PC-3 (cell line): ENCODE measurements at regions not wholly inside any gene's neighbourhood (a gene's known extent, or its start where the extent isn't known, plus 50 kb on each side); places are given as distances from the start of the nearest gene placed in this dataset.

Experiments
- ATAC-seq: fragments of 200-7000 bp; cut with Tn5 transposase; 2 replicates; pipeline ENCODE4 v1.9.1; 2020; ENCODE audit warnings: mild to moderate bottlenecking, moderate library complexity
- BruUV-seq: library from RNA; stranded (reverse); fragments of 400-500 nt; replicated peaks from 2 replicates; lab custom pipeline; 2021; lab: Mats Ljungman, UMichigan
- CTCF ChIA-PET: fragments of 300-600 bp; sonication (Branson Sonifier 250); formaldehyde crosslinking; loops from one replicate; lab custom pipeline; 2022; ENCODE audit warnings: antibody characterized with exemption; lab: Charles Lee
- POLR2A ChIA-PET: fragments of 300-600 bp; sonication (Branson Sonifier 250); formaldehyde crosslinking; loops from one replicate; lab custom pipeline; 2022; ENCODE audit warnings: antibody characterized with exemption; ENCODE audit not compliant: unreplicated experiment; lab: Charles Lee
- DNase-seq: peaks from one replicate; pipeline ENCODE4 v3.0.0-alpha.2; 2015
- H2AFZ ChIP-seq: fragments of 300-600 bp; sonication (generic); 2 replicates; pipeline ENCODE4 v1.6.0; 2016; ENCODE audit warnings: antibody characterized with exemption, low read length
- H3F3A ChIP-seq: fragments of 300-600 bp; sonication (generic); one replicate; pipeline ENCODE4 v1.6.0; 2017; ENCODE audit warnings: antibody characterized with exemption, low read length, control low read depth, mild to moderate bottlenecking; ENCODE audit not compliant: unreplicated experiment
- H3K27ac ChIP-seq: fragments of 300-600 bp; sonication (generic); 2 replicates; pipeline ENCODE4 v1.5.1; 2016; ENCODE audit warnings: mild to moderate bottlenecking, low read length
- H3K27me3 ChIP-seq: fragments of 300-600 bp; sonication (generic); 2 replicates; pipeline ENCODE4 v1.6.1; 2016; ENCODE audit warnings: low read length, mixed read lengths
- H3K36me3 ChIP-seq: fragments of 300-600 bp; sonication (generic); 2 replicates; pipeline ENCODE4 v1.6.1; 2016; ENCODE audit warnings: low read depth, mixed run types, low read length, mixed read lengths
- H3K4me1 ChIP-seq: fragments of 300-600 bp; sonication (generic); 2 replicates; pipeline ENCODE4 v1.5.1; 2016; ENCODE audit warnings: low read length; ENCODE audit not compliant: insufficient read depth
- H3K4me2 ChIP-seq: fragments of 300-600 bp; sonication (generic); 2 replicates; pipeline ENCODE4 v1.6.0; 2016; ENCODE audit warnings: low read length
- H3K4me3 ChIP-seq: fragments of 300-600 bp; sonication (generic); 2 replicates; pipeline ENCODE4 v1.5.1; 2016; ENCODE audit warnings: mild to moderate bottlenecking, low read length, mixed read lengths
- H3K79me2 ChIP-seq: fragments of 300-600 bp; sonication (generic); 2 replicates; pipeline ENCODE4 v1.6.1; 2017; ENCODE audit warnings: low read length, mixed read lengths
- H3K9ac ChIP-seq: fragments of 300-600 bp; sonication (generic); 2 replicates; pipeline ENCODE4 v1.6.0; 2016; ENCODE audit warnings: mild to moderate bottlenecking, low read length
- H3K9me2 ChIP-seq: fragments of 300-600 bp; sonication (generic); replicated peaks from 2 replicates; pipeline ENCODE4 v1.6.1; 2016; ENCODE audit warnings: mixed run types, low read length, mixed read lengths
- H3K9me3 ChIP-seq: fragments of 300-600 bp; sonication (generic); 2 replicates; pipeline ENCODE4 v1.6.1; 2016; ENCODE audit warnings: low read length, mixed read lengths
- H4K20me1 ChIP-seq: fragments of 300-600 bp; sonication (generic); 2 replicates; pipeline ENCODE4 v1.6.1; 2016; ENCODE audit warnings: low read length, mixed read lengths
- EZH2 ChIP-seq: fragments of 300-600 bp; sonication (generic); IDR thresholded peaks from one replicate; pipeline ENCODE4 v1.6.1; 2017; ENCODE audit warnings: antibody characterized with exemption, mild to moderate bottlenecking, low read length; ENCODE audit not compliant: unreplicated experiment
- EZH2phosphoT487 ChIP-seq: fragments of 300-600 bp; sonication (generic); IDR thresholded peaks from 2 replicates; pipeline ENCODE4 v1.6.1; 2018; ENCODE audit warnings: mild to moderate bottlenecking, antibody characterized with exemption, low read length, borderline replicate concordance
- intact Hi-C: fragments of 100-400 bp; cut with micrococcal nuclease; formaldehyde crosslinking; loops from 2 replicates; pipeline ENCODE4 v1.9.0; 2023
- TF ChIP-seq, protein P1 (sequence below): fragments of 300-600 bp; sonication (generic); conservative IDR thresholded peaks from 2 replicates; pipeline ENCODE4 v1.5.1; 2017; ENCODE audit warnings: antibody characterized with exemption, low read depth, mild to moderate bottlenecking, low read length

DNA sequence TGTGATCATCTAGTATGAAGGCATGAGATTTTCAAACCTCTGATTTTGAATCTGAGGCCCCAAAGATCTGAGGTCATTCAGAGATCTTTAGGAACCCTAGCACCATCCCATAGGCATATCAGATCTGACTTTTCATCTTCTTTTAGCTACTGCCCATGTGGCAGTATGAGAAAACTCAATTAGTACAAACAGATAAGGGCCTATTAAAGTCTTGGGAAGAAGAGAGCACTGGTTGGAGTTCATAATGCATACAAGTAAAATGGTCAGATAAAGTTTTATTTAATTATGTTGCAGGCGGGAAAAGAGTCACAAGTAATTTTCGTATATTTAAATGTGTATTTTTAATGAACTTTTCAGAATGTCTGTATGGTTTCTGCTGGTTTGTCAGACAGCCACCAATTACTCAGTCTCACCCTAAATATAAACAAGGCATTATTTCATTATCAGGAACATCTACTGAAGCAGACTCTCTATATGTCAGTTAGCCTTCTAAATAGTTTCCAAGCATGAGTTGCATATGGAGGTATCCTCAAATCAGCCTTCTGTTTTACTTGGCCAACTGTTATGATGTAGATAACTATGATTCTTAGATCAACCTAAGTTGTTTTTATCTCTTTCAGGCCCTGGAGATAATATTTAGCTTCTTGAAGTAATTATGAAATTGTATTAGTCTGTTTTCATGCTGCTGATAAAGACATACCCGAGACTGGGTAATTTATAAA, 340.3 kb upstream of the TBC1D5 start:
- ATAC-seq = no peak

DNA sequence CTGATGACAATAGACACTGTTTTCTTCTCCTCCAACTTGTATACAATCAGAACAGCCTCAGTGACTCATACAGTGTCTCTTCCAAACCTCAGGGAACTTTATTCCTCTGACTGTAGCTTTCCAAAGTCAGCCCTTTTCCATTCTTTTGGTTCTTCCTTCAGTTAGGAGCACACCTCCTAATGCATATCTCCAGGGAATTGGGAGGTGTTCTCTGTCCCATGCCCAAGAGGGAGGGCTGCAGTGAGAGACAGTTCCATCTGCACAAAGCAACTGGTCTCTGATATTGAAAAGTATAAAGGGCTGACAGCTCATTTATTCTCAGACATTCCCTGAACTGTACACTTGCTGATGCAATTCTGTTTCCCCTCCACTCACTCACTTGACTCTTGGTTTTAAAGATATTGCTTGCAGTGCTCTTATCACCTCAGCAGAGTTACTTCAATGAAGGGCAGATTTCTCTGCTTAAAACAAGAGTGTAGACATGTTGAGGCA, 337.8 kb upstream of the TBC1D5 start:
- Histone ChIP-seq H3K79me2 (no peaks in the 10 kb centered on the region), H3K4me1 (peaks cover 18% of the 10 kb centered on the region), H3K27me3 (no peaks in the 10 kb centered on the region), H3K36me3 (no peaks in the 10 kb centered on the region), H3K9me2 (no peaks in the 10 kb centered on the region), H3K27ac (no peak overlapping the region), H3K4me3 (no peak overlapping the region), H4K20me1 (no peaks in the 10 kb centered on the region), H3K9ac (no peak overlapping the region), H3K4me2 (peak overlapping the region; percentile 34; the same call in 1 of the 2 replicates), H2AFZ (peak overlapping the region; percentile 39), H3K9me3 (no peaks in the 10 kb centered on the region), H3F3A (no peaks in the 10 kb centered on the region)
- CTCF ChIA-PET = interaction anchor here (0.6 kb wide), 2 partner anchors 106 to 441 kb away, joined by 3 to 4 read pairs; no protein-coding TSS in a partner anchor
- ATAC-seq = peak; percentile 77
- DNase-seq = peak; percentile 40
- TF ChIP-seq EZH2phosphoT487 (no peak), EZH2 (no peak)
- TF ChIP-seq, protein P1, sequence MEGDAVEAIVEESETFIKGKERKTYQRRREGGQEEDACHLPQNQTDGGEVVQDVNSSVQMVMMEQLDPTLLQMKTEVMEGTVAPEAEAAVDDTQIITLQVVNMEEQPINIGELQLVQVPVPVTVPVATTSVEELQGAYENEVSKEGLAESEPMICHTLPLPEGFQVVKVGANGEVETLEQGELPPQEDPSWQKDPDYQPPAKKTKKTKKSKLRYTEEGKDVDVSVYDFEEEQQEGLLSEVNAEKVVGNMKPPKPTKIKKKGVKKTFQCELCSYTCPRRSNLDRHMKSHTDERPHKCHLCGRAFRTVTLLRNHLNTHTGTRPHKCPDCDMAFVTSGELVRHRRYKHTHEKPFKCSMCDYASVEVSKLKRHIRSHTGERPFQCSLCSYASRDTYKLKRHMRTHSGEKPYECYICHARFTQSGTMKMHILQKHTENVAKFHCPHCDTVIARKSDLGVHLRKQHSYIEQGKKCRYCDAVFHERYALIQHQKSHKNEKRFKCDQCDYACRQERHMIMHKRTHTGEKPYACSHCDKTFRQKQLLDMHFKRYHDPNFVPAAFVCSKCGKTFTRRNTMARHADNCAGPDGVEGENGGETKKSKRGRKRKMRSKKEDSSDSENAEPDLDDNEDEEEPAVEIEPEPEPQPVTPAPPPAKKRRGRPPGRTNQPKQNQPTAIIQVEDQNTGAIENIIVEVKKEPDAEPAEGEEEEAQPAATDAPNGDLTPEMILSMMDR = no peak
- POLR2A ChIA-PET = no interaction called here
- BruUV-seq = no TSS peak
- intact Hi-C loops = loop anchor here (5.0 kb wide), 1 partner anchor 88 kb away; no protein-coding TSS in a partner anchor

More for the DNA sequence above, 340.3 kb upstream of the TBC1D5 start:
- H2AFZ ChIP-seq = no peak overlapping the region
- TF ChIP-seq, protein P1 = no peak
- TF ChIP-seq EZH2phosphoT487 (no peak), EZH2 (no peak)
- no peaks in the 10 kb centered on the region for H4K20me1 ChIP-seq
- no peaks in the 10 kb centered on the region for H3K27me3 ChIP-seq
- H3K9me2 ChIP-seq = no peaks in the 10 kb centered on the region
- no peaks in the 10 kb centered on the region for H3F3A ChIP-seq
- no peak for DNase-seq
- no peak overlapping the region for H3K4me3 ChIP-seq
- no peak overlapping the region for H3K4me2 ChIP-seq
- no peaks in the 10 kb centered on the region for H3K9me3 ChIP-seq
- H3K9ac ChIP-seq = no peak overlapping the region
- ChIA-PET CTCF (no interaction called here), POLR2A (no interaction called here)
- no TSS peak for BruUV-seq
- intact Hi-C loops = loop anchor here (5.0 kb wide), 1 partner anchor 90 kb away; no protein-coding TSS in a partner anchor
- no peaks in the 10 kb centered on the region for H3K79me2 ChIP-seq
- H3K4me1 ChIP-seq = peaks cover 13% of the 10 kb centered on the region
- no peak overlapping the region for H3K27ac ChIP-seq
- no peaks in the 10 kb centered on the region for H3K36me3 ChIP-seq

DNA sequence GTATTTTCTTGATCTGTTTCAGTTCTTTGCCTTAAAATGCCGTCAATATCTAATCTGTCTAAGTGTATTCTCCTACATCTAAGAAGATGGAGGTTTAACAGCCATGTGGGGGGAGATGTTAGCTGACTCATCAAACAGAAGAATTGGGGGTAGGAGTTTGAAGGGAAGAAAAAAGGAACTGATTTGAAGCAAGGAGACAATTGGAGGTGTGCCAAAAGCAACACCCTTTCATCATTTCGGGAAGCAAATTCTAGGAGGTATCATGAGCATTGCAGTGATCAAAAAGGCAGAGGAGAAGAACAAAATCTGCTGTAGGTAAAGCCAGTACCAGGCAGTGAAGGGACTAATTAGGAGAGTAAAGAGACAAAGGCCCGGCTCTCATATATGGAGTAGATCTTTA, 337.3 kb upstream of the TBC1D5 start:
- ChIA-PET CTCF (interaction anchor here (0.6 kb wide), 1 partner anchor 106 kb away, joined by 3 read pairs; no protein-coding TSS in a partner anchor), POLR2A (no interaction called here)
- Histone ChIP-seq H2AFZ (no peak overlapping the region), H3K36me3 (no peaks in the 10 kb centered on the region), H3K9me2 (no peaks in the 10 kb centered on the region), H3K4me2 (no peak overlapping the region), H3F3A (no peaks in the 10 kb centered on the region), H3K27me3 (no peaks in the 10 kb centered on the region), H3K4me3 (no peak overlapping the region), H3K4me1 (peaks cover 18% of the 10 kb centered on the region), H4K20me1 (no peaks in the 10 kb centered on the region), H3K27ac (no peak overlapping the region), H3K79me2 (no peaks in the 10 kb centered on the region), H3K9me3 (no peaks in the 10 kb centered on the region), H3K9ac (no peak overlapping the region)
- BruUV-seq = no TSS peak
- ATAC-seq (peak; percentile 14; the same call in 1 of the 2 replicates), DNase-seq (no peak)
- TF ChIP-seq EZH2phosphoT487 (no peak), EZH2 (no peak)
- TF ChIP-seq, protein P1 = no peak
- intact Hi-C loops = loop anchor here (5.0 kb wide), 1 partner anchor 87 kb away; no protein-coding TSS in a partner anchor
